Mesendoderm (in vitro differentiated cells): ENCODE measurements at regions not wholly inside any gene's neighbourhood (a gene's known extent, or its start where the extent isn't known, plus 50 kb on each side); places are given as distances from the start of the nearest gene placed in this dataset.
"Not testable (repeated sequence)": the region's sequence is repeated elsewhere in the genome, so short reads cannot be mapped to it uniquely, and the experiment has no call there.

ENCODE experiments used
- DNase-seq: peaks from one replicate; pipeline ENCODE4 v3.0.0; 2013
- H2AK5ac ChIP-seq: 2 replicates; pipeline ENCODE4 v1.6.1; 2013; ENCODE audit warnings: low read length, inconsistent platforms
- H2BK120ac ChIP-seq: 2 replicates; pipeline ENCODE4 v1.6.1; 2013; ENCODE audit warnings: low read depth, mild to moderate bottlenecking, low read length, moderate library complexity, mixed read lengths
- H2BK15ac ChIP-seq: replicated peaks from 2 replicates; pipeline ENCODE4 v1.6.1; 2013; ENCODE audit warnings: low read depth, mild to moderate bottlenecking, moderate library complexity
- H2BK5ac ChIP-seq: 2 replicates; pipeline ENCODE4 v1.6.1; 2013; ENCODE audit warnings: low read length, inconsistent platforms
- H3K18ac ChIP-seq: 2 replicates; pipeline ENCODE4 v1.6.1; 2013; ENCODE audit warnings: mild to moderate bottlenecking, low read length, mixed read lengths
- H3K23ac ChIP-seq: one replicate; pipeline ENCODE4 v1.6.1; 2013; ENCODE audit warnings: low read length
- H3K27ac ChIP-seq: 2 replicates; pipeline ENCODE4 v1.5.1; 2013; ENCODE audit warnings: low read depth, mild to moderate bottlenecking, inconsistent platforms, low read length, moderate library complexity
- H3K27me3 ChIP-seq: 2 replicates; pipeline ENCODE4 v1.6.1; 2013; ENCODE audit warnings: low read length, control low read depth, mild to moderate bottlenecking, inconsistent platforms; ENCODE audit not compliant: insufficient read depth, poor library complexity
- H3K36me3 ChIP-seq: 2 replicates; pipeline ENCODE4 v1.6.1; 2013; ENCODE audit warnings: low read length, inconsistent platforms; ENCODE audit not compliant: control insufficient read depth, insufficient read depth
- H3K4ac ChIP-seq: one replicate; pipeline ENCODE4 v1.6.1; 2013; ENCODE audit warnings: low read depth, mild to moderate bottlenecking, low read length, moderate library complexity
- H3K4me1 ChIP-seq: 2 replicates; pipeline ENCODE4 v1.6.1; 2013; ENCODE audit warnings: low read depth, low read length, inconsistent platforms; ENCODE audit not compliant: control insufficient read depth
- H3K4me2 ChIP-seq: 2 replicates; pipeline ENCODE4 v1.6.1; 2013; ENCODE audit warnings: low read length
- H3K4me3 ChIP-seq: 2 replicates; pipeline ENCODE4 v1.5.1; 2013; ENCODE audit warnings: mild to moderate bottlenecking, low read length
- H3K56ac ChIP-seq: one replicate; pipeline ENCODE4 v1.6.1; 2013; ENCODE audit warnings: low read length
- H3K79me1 ChIP-seq: 2 replicates; pipeline ENCODE4 v1.6.1; 2013; ENCODE audit warnings: low read length, inconsistent platforms
- H3K79me2 ChIP-seq: 2 replicates; pipeline ENCODE4 v1.6.1; 2013; ENCODE audit warnings: mild to moderate bottlenecking, low read length; ENCODE audit not compliant: control insufficient read depth, insufficient read depth
- H3K9ac ChIP-seq: 2 replicates; pipeline ENCODE4 v1.6.1; 2013; ENCODE audit warnings: low read length, inconsistent platforms
- H4K5ac ChIP-seq: one replicate; pipeline ENCODE4 v1.6.1; 2013; ENCODE audit warnings: low read length
- H4K8ac ChIP-seq: one replicate; pipeline ENCODE4 v1.6.1; 2013; ENCODE audit warnings: low read depth, mild to moderate bottlenecking, control low read depth, low read length, moderate library complexity
- WGBS: extraction: QIAGEN DNeasy Blood & Tissue Kit; methylation state at CpG from one replicate; pipeline ENCODE4 v1.1.7; 2013; ENCODE audit warnings: low lambda C conversion rate, missing lambda C conversion rate; ENCODE audit not compliant: insufficient coverage; ENCODE audit errors: extremely low coverage; 5-methylcytosine and 5-hydroxymethylcytosine counted together

DNA sequence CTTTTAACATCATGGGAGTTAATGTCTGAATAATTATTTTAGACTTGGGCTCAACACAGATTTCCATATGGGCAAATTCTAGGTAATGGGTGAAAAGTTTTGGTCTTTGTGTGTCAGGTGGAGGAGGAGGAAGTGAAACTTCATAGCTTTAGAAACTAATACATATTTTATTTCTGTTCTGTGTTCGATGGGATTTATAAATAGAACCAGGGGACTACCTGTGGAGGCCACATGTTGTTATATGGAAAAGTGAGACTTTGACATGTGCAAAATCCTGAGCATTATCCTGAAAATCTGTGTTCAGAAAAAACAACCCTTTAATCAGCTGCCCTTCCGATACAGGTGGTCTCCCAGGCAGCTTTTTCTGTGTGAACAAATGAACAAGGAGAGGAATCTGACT is 209.5 kb downstream of the SOX2 start:
- H3K4me1 ChIP-seq: no peaks in the 10 kb centered on the region
- no peaks in the 10 kb centered on the region for H3K79me1 ChIP-seq
- WGBS: no CpG with 5 or more reads among the region's 2 CpGs
- H3K9ac ChIP-seq: no peak overlapping the region
- H2AK5ac ChIP-seq: no peak overlapping the region
- no peak overlapping the region for H3K4ac ChIP-seq
- no peak overlapping the region for H3K18ac ChIP-seq
- H3K4me2 ChIP-seq: no peak overlapping the region
- no peaks in the 10 kb centered on the region for H3K27me3 ChIP-seq
- no peak for DNase-seq
- no peak overlapping the region for H3K23ac ChIP-seq
- H3K79me2 ChIP-seq: no peaks in the 10 kb centered on the region
- no peak overlapping the region for H2BK120ac ChIP-seq
- no peak overlapping the region for H3K27ac ChIP-seq
- no peak overlapping the region for H2BK15ac ChIP-seq
- H2BK5ac ChIP-seq: no peak overlapping the region
- H3K56ac ChIP-seq: no peak overlapping the region
- H3K36me3 ChIP-seq: no peaks in the 10 kb centered on the region
- no peak overlapping the region for H3K4me3 ChIP-seq
- no peak overlapping the region for H4K5ac ChIP-seq
- H4K8ac ChIP-seq: no peak overlapping the region

DNA sequence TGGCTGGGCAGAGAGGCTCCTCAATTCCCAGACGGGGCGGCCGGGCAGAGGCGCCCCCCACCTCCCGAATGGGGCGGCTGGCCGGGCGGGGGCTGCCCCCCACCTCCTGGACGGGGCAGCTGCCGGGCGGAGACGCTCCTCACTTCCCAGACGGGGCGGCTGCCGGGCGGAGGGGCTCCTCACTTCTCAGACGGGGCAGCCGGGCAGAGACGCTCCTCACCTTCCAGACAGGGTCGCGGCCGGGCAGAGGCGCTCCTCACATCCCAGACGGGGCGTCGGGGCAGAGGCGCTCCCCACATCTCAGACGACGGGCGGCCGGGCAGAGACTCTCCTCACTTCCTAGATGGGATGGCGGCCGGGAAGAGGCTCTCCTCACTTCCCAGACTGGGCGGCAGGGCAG is 214.1 kb downstream of the SOX2 start:
- H3K4ac ChIP-seq, H3K4me1 ChIP-seq, H2BK120ac ChIP-seq, H3K27me3 ChIP-seq, H3K56ac ChIP-seq, H2AK5ac ChIP-seq, H3K4me3 ChIP-seq, H2BK15ac ChIP-seq, H3K27ac ChIP-seq, DNase-seq, H2BK5ac ChIP-seq, H3K23ac ChIP-seq, H4K8ac ChIP-seq, H3K9ac ChIP-seq, H3K18ac ChIP-seq, H3K79me1 ChIP-seq, H3K4me2 ChIP-seq, H3K36me3 ChIP-seq, H4K5ac ChIP-seq, H3K79me2 ChIP-seq: not testable (repeated sequence)
- WGBS: no CpG with 5 or more reads among the region's 34 CpGs

GRCh38 chr3:181929501-181929900 is 217.8 kb downstream of the SOX2 start:
- Histone ChIP-seq H3K4ac (no peak overlapping the region), H2BK15ac (no peak overlapping the region), H2BK120ac (no peak overlapping the region), H3K27me3 (no peaks in the 10 kb centered on the region), H3K23ac (no peak overlapping the region), H3K36me3 (no peaks in the 10 kb centered on the region), H3K4me3 (no peak overlapping the region), H3K9ac (no peak overlapping the region), H3K56ac (no peak overlapping the region), H3K27ac (no peak overlapping the region), H3K4me1 (no peaks in the 10 kb centered on the region), H2AK5ac (no peak overlapping the region), H4K5ac (no peak overlapping the region), H3K18ac (no peak overlapping the region), H3K79me1 (no peaks in the 10 kb centered on the region), H4K8ac (no peak overlapping the region), H3K79me2 (no peaks in the 10 kb centered on the region), H3K4me2 (no peak overlapping the region), H2BK5ac (no peak overlapping the region)
- WGBS: no CpG with 5 or more reads among the region's 5 CpGs
- DNase-seq: no peak

- no peak overlapping the region for H3K27ac ChIP-seq
- no peaks in the 10 kb centered on the region for H3K36me3 ChIP-seq
- H3K23ac ChIP-seq: no peak overlapping the region
- no peak overlapping the region for H4K8ac ChIP-seq
- no peak overlapping the region for H3K56ac ChIP-seq
- no peak overlapping the region for H2AK5ac ChIP-seq
- DNase-seq: no peak
- WGBS: no CpG with 5 or more reads among the region's 4 CpGs
- H2BK15ac ChIP-seq: no peak overlapping the region
- H3K4ac ChIP-seq: no peak overlapping the region
- H3K4me1 ChIP-seq: no peaks in the 10 kb centered on the region
- no peaks in the 10 kb centered on the region for H3K79me2 ChIP-seq
- H3K79me1 ChIP-seq: no peaks in the 10 kb centered on the region
- H3K9ac ChIP-seq: no peak overlapping the region
- no peak overlapping the region for H3K4me2 ChIP-seq
- no peak overlapping the region for H2BK5ac ChIP-seq
- H4K5ac ChIP-seq: no peak overlapping the region
- no peak overlapping the region for H3K18ac ChIP-seq
- H2BK120ac ChIP-seq: no peak overlapping the region
- H3K27me3 ChIP-seq: no peaks in the 10 kb centered on the region
- H3K4me3 ChIP-seq: no peak overlapping the region
These were observed 218.4 kb downstream of the SOX2 start for GRCh38 chr3:181930105-181930504.

GRCh38 chr3:181932039-181932438 is 220.3 kb downstream of the SOX2 start:
- H3K4me2 ChIP-seq: no peak overlapping the region
- no peak overlapping the region for H2AK5ac ChIP-seq
- H2BK15ac ChIP-seq: no peak overlapping the region
- DNase-seq: no peak
- no peak overlapping the region for H4K8ac ChIP-seq
- H4K5ac ChIP-seq: no peak overlapping the region
- no peak overlapping the region for H2BK5ac ChIP-seq
- no peaks in the 10 kb centered on the region for H3K27me3 ChIP-seq
- H3K4ac ChIP-seq: no peak overlapping the region
- H3K79me2 ChIP-seq: no peaks in the 10 kb centered on the region
- no peak overlapping the region for H3K56ac ChIP-seq
- H3K36me3 ChIP-seq: no peaks in the 10 kb centered on the region
- H2BK120ac ChIP-seq: no peak overlapping the region
- no CpG with 5 or more reads among the region's 4 CpGs for WGBS
- H3K4me1 ChIP-seq: no peaks in the 10 kb centered on the region
- H3K79me1 ChIP-seq: no peaks in the 10 kb centered on the region
- H3K23ac ChIP-seq: no peak overlapping the region
- no peak overlapping the region for H3K4me3 ChIP-seq
- no peak overlapping the region for H3K9ac ChIP-seq
- H3K27ac ChIP-seq: no peak overlapping the region
- H3K18ac ChIP-seq: no peak overlapping the region

DNA sequence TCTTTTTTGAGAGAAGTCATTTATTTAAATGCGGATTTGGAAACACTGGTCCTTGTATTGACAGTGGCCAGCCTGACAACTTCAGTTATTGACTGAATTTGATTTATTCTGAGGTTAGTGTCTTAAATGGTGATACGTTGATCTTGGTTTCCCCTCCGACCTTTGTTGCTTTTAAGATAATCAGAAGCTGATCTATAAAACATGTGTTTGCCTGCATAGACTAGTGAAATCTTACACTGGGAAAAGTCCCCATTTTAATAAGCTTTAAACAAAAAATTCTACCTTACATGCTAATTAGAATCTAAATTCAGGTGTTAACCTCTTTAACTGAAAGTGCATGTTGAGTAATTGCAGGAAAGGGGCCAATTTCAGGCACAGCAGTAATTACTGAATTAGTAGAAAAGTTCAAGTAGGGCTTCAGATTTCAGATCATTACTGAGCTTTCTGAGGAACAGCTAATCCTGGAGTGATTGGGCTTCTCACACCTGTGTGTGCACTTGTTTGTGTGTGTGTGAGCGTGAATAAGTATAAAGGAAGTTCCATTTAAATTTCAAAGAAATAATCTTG is 221.4 kb downstream of the SOX2 start:
- H3K18ac ChIP-seq: no peak overlapping the region
- H3K79me1 ChIP-seq: no peaks in the 10 kb centered on the region
- H2BK5ac ChIP-seq: no peak overlapping the region
- DNase-seq: no peak
- no peak overlapping the region for H3K4me3 ChIP-seq
- H3K23ac ChIP-seq: no peak overlapping the region
- no peaks in the 10 kb centered on the region for H3K79me2 ChIP-seq
- H3K36me3 ChIP-seq: no peaks in the 10 kb centered on the region
- H3K4me2 ChIP-seq: no peak overlapping the region
- no peak overlapping the region for H2AK5ac ChIP-seq
- no peak overlapping the region for H3K4ac ChIP-seq
- H2BK120ac ChIP-seq: no peak overlapping the region
- no peak overlapping the region for H4K8ac ChIP-seq
- H3K27me3 ChIP-seq: no peaks in the 10 kb centered on the region
- H3K4me1 ChIP-seq: no peaks in the 10 kb centered on the region
- H3K27ac ChIP-seq: no peak overlapping the region
- H3K56ac ChIP-seq: no peak overlapping the region
- no peak overlapping the region for H3K9ac ChIP-seq
- no peak overlapping the region for H2BK15ac ChIP-seq
- WGBS: no CpG with 5 or more reads among the region's 4 CpGs
- H4K5ac ChIP-seq: no peak overlapping the region
